Mesothelial cell of epicardium (in vitro differentiated cells): ENCODE measurements at regions not wholly inside any gene's neighbourhood (a gene's known extent, or its start where the extent isn't known, plus 50 kb on each side); places are given as distances from the start of the nearest gene placed in this dataset.

Experiments
- DNase-seq, 2 experiments: peaks; one replicate each; pipeline ENCODE4 v3.0.0; 2021; ENCODE audit warnings: low spot score in 2 of 2; ENCODE audit not compliant: unreplicated experiment in 2 of 2
- H3K27ac Mint-ChIP-seq: 2 replicates; pipeline ENCODE4 v1.8.0; 2021; ENCODE audit warnings: mixed read lengths
- H3K27me3 Mint-ChIP-seq: 2 replicates; pipeline ENCODE4 v1.8.0; 2021; ENCODE audit warnings: low read depth, mixed read lengths
- H3K36me3 Mint-ChIP-seq: 2 replicates; pipeline ENCODE4 v1.8.0; 2021; ENCODE audit warnings: mixed read lengths
- H3K4me1 Mint-ChIP-seq: 2 replicates; pipeline ENCODE4 v1.8.0; 2021; ENCODE audit warnings: mixed read lengths
- H3K4me3 Mint-ChIP-seq: 2 replicates; pipeline ENCODE4 v1.8.0; 2021; ENCODE audit warnings: mild to moderate bottlenecking, moderate library complexity, mixed read lengths
- H3K9me3 Mint-ChIP-seq: 2 replicates; pipeline ENCODE4 v1.8.0; 2021; ENCODE audit warnings: mixed read lengths
- CTCF ChIP-seq: fragments of 200-600 bp; sonication (generic); IDR thresholded peaks from one replicate; pipeline ENCODE4 v1.5.0; 2021; ENCODE audit warnings: antibody characterized with exemption; ENCODE audit not compliant: unreplicated experiment

GRCh38 chr5:56659971-56660370 is 155.4 kb upstream of the MAP3K1 start:
- H3K4me1 Mint-ChIP-seq, result peaks cover 9% of the 10 kb centered on the region
- no peaks in the 10 kb centered on the region for H3K36me3 Mint-ChIP-seq
- H3K9me3 Mint-ChIP-seq, result peaks cover 9% of the 10 kb centered on the region
- no peak for TF ChIP-seq CTCF
- DNase-seq, result no peak
- no peaks in the 10 kb centered on the region for H3K27me3 Mint-ChIP-seq
- no peak overlapping the region for H3K27ac Mint-ChIP-seq
- no peak overlapping the region for H3K4me3 Mint-ChIP-seq

GRCh38 chr5:56658972-56659371 is 156.4 kb upstream of the MAP3K1 start:
- H3K4me3 Mint-ChIP-seq, result no peak overlapping the region
- peaks cover 8% of the 10 kb centered on the region for H3K9me3 Mint-ChIP-seq

GRCh38 chr5:56656846-56657726 is 158.3 kb upstream of the MAP3K1 start:
- H3K27me3 Mint-ChIP-seq, result no peaks in the 10 kb centered on the region
- peaks cover 8% of the 10 kb centered on the region for H3K9me3 Mint-ChIP-seq
- DNase-seq, result no peak
- peaks cover 7% of the 10 kb centered on the region for H3K4me1 Mint-ChIP-seq
- no peaks in the 10 kb centered on the region for H3K36me3 Mint-ChIP-seq
- H3K4me3 Mint-ChIP-seq, result no peak overlapping the region
- H3K27ac Mint-ChIP-seq, result no peak overlapping the region
- no peak for TF ChIP-seq CTCF

More at GRCh38 chr5:56658972-56659371, 156.4 kb upstream of the MAP3K1 start:
- H3K27me3 Mint-ChIP-seq, result no peaks in the 10 kb centered on the region
- DNase-seq, result no peak
- H3K36me3 Mint-ChIP-seq, result no peaks in the 10 kb centered on the region
- no peak for TF ChIP-seq CTCF
- peaks cover 9% of the 10 kb centered on the region for H3K4me1 Mint-ChIP-seq
- no peak overlapping the region for H3K27ac Mint-ChIP-seq

GRCh38 chr5:56651893-56652292 is 163.5 kb upstream of the MAP3K1 start:
- peaks cover 8% of the 10 kb centered on the region for H3K9me3 Mint-ChIP-seq
- H3K36me3 Mint-ChIP-seq, result no peaks in the 10 kb centered on the region
- H3K27me3 Mint-ChIP-seq, result no peaks in the 10 kb centered on the region
- peaks cover 26% of the 10 kb centered on the region for H3K4me1 Mint-ChIP-seq
- TF ChIP-seq CTCF, result no peak
- no peak overlapping the region for H3K27ac Mint-ChIP-seq
- H3K4me3 Mint-ChIP-seq, result no peak overlapping the region
- DNase-seq, result no peak

- no peak for DNase-seq
- Mint-ChIP-seq H3K9me3 (peaks cover 7% of the 10 kb centered on the region), H3K27ac (no peak overlapping the region), H3K4me3 (no peak overlapping the region), H3K4me1 (peaks cover 29% of the 10 kb centered on the region), H3K36me3 (no peaks in the 10 kb centered on the region), H3K27me3 (no peaks in the 10 kb centered on the region)
- no peak for TF ChIP-seq CTCF
Observed at GRCh38 chr5:56650386-56650785, 165.0 kb upstream of the MAP3K1 start.
